GM19351 (cell line): ENCODE measurements at regions not wholly inside any gene's neighbourhood (a gene's known extent, or its start where the extent isn't known, plus 50 kb on each side); places are given as distances from the start of the nearest gene placed in this dataset.
"Not testable (repeated sequence)": the region's sequence is repeated elsewhere in the genome, so short reads cannot be mapped to it uniquely, and the experiment has no call there.

Experiments
- ATAC-seq: cut with Tn5 transposase; IDR thresholded peaks from one replicate; pipeline ENCODE4 v1.9.1; 2021; ENCODE audit warnings: mild to moderate bottlenecking, moderate library complexity; ENCODE audit not compliant: unreplicated experiment

GRCh38 chr15:35286721-35287120 is 201.6 kb upstream of the NANOGP8 start:
- no peak for ATAC-seq

- no peak for ATAC-seq
Measured at GRCh38 chr15:35282965-35283496, 197.9 kb upstream of the NANOGP8 start.

- no peak for ATAC-seq
Measured at GRCh38 chr15:35281515-35281914, 196.4 kb upstream of the NANOGP8 start.

GRCh38 chr15:35279811-35280210 is 194.7 kb upstream of the NANOGP8 start:
- no peak for ATAC-seq

- no peak for ATAC-seq
Measured at GRCh38 chr15:35271371-35272043, 186.4 kb upstream of the NANOGP8 start.

GRCh38 chr15:35260941-35261340 is 175.8 kb upstream of the NANOGP8 start:
- no peak for ATAC-seq

GRCh38 chr15:35260274-35260673 is 175.2 kb upstream of the NANOGP8 start:
- ATAC-seq: not testable (repeated sequence)

- no peak for ATAC-seq
Measured at GRCh38 chr15:35256551-35256950, 171.5 kb upstream of the NANOGP8 start.

- no peak for ATAC-seq
Measured at GRCh38 chr15:35256141-35256540, 171.0 kb upstream of the NANOGP8 start.

GRCh38 chr15:35254908-35255307 is 169.8 kb upstream of the NANOGP8 start:
- ATAC-seq: not testable (repeated sequence)

- ATAC-seq: no peak
Measured at GRCh38 chr15:35254062-35254461, 169.0 kb upstream of the NANOGP8 start.

GRCh38 chr15:35252351-35252865 is 167.3 kb upstream of the NANOGP8 start:
- ATAC-seq: no peak

GRCh38 chr15:35247150-35247549 is 162.1 kb upstream of the NANOGP8 start:
- ATAC-seq: no peak

GRCh38 chr15:35246451-35246850 is 161.4 kb upstream of the NANOGP8 start:
- ATAC-seq: no peak

GRCh38 chr15:35245681-35246080 is 160.6 kb upstream of the NANOGP8 start:
- not testable (repeated sequence) for ATAC-seq

GRCh38 chr15:35244227-35244626 is 159.1 kb upstream of the NANOGP8 start:
- ATAC-seq: no peak

- no peak for ATAC-seq
Measured at GRCh38 chr15:35243758-35244157, 158.7 kb upstream of the NANOGP8 start.

GRCh38 chr15:35239693-35240092 is 154.6 kb upstream of the NANOGP8 start:
- not testable (repeated sequence) for ATAC-seq

- ATAC-seq: not testable (repeated sequence)
Measured at GRCh38 chr15:35238448-35238847, 153.4 kb upstream of the NANOGP8 start.

- no peak for ATAC-seq
Measured at GRCh38 chr15:35229085-35229484, 144.0 kb upstream of the NANOGP8 start.

GRCh38 chr15:35218215-35218614 is 133.1 kb upstream of the NANOGP8 start:
- ATAC-seq: no peak

GRCh38 chr15:35215093-35215492 is 130.0 kb upstream of the NANOGP8 start:
- ATAC-seq: no peak
